Natural killer cell (primary cell): ENCODE measurements at regions not wholly inside any gene's neighbourhood (a gene's known extent, or its start where the extent isn't known, plus 50 kb on each side); places are given as distances from the start of the nearest gene placed in this dataset.

Experiments used
- ATAC-seq, 3 donors: fragments of 150-1000 bp in 2 of 3; fragments of 200-7000 bp in 1 of 3; cut with Tn5 transposase; 1 replicate in 1 of 3; 2 replicates in 2 of 3; pipeline ENCODE4 v1.10.0; 2021; ENCODE audit warnings: mild to moderate bottlenecking in 2 of 3, moderate library complexity in 2 of 3
- DNase-seq, 2 donors: peaks; one replicate each; pipeline versions ENCODE4 v3.0.0 to v3.0.0-alpha.2; 2013 to 2021; ENCODE audit warnings: mixed read lengths in 1 of 2
- H3K27ac ChIP-seq: one replicate; pipeline ENCODE4 v1.5.1; 2013; ENCODE audit warnings: mild to moderate bottlenecking, low read length
- H3K27me3 ChIP-seq: one replicate; pipeline ENCODE4 v1.6.1; 2013; ENCODE audit warnings: low read length; ENCODE audit not compliant: control insufficient read depth, insufficient read depth
- H3K36me3 ChIP-seq: one replicate; pipeline ENCODE4 v1.6.1; 2013; ENCODE audit warnings: low read length; ENCODE audit not compliant: control insufficient read depth, insufficient read depth
- H3K4me1 ChIP-seq: one replicate; pipeline ENCODE4 v1.6.1; 2013; ENCODE audit warnings: low read length; ENCODE audit not compliant: control insufficient read depth, insufficient read depth
- H3K4me3 ChIP-seq: one replicate; pipeline ENCODE4 v1.5.1; 2013; ENCODE audit warnings: low read length
- H3K9me3 ChIP-seq: one replicate; pipeline ENCODE4 v1.6.1; 2013; ENCODE audit warnings: low read length; ENCODE audit not compliant: control insufficient read depth, insufficient read depth
- H3K27ac Mint-ChIP-seq, 2 donors: one replicate each; pipeline ENCODE4 v1.8.0; 2022; ENCODE audit warnings: mild to moderate bottlenecking in 2 of 2, mixed read lengths in 2 of 2, moderate library complexity in 1 of 2
- H3K27me3 Mint-ChIP-seq, 2 donors: one replicate each; pipeline ENCODE4 v1.8.0; 2022; ENCODE audit warnings: low read depth in 2 of 2, mixed read lengths in 2 of 2
- H3K36me3 Mint-ChIP-seq: one replicate; pipeline ENCODE4 v1.8.0; 2022; ENCODE audit warnings: mixed read lengths
- H3K4me1 Mint-ChIP-seq, 2 donors: one replicate each; pipeline ENCODE4 v1.8.0; 2022; ENCODE audit warnings: mixed read lengths in 2 of 2
- H3K4me3 Mint-ChIP-seq: one replicate; pipeline ENCODE4 v1.8.0; 2022; ENCODE audit warnings: mild to moderate bottlenecking, moderate library complexity, mixed read lengths
- H3K9me3 Mint-ChIP-seq, 2 donors: one replicate each; pipeline ENCODE4 v1.8.0; 2022; ENCODE audit warnings: mixed read lengths in 2 of 2
- CTCF ChIP-seq: fragments of 200-600 bp; IDR thresholded peaks from one replicate; pipeline ENCODE4 v1.8.0; 2022; ENCODE audit warnings: antibody characterized with exemption
- WGBS: methylation state at CpG from one replicate; pipeline ENCODE4 v1.1.7; 2013; ENCODE audit warnings: missing lambda C conversion rate; ENCODE audit not compliant: insufficient coverage; 5-methylcytosine and 5-hydroxymethylcytosine counted together
- intact Hi-C: fragments of 100-400 bp; cut with micrococcal nuclease; formaldehyde crosslinking; loops from one replicate; pipeline ENCODE4 v1.14.2; 2022

GRCh38 chr1:218556016-218556415 is 210.9 kb downstream of the TGFB2 start:
- H3K36me3 ChIP-seq, result no peaks in the 10 kb centered on the region
- Mint-ChIP-seq H3K4me1 (no peaks in the 10 kb centered on the region), H3K36me3 (no peaks in the 10 kb centered on the region), H3K4me3 (no peak overlapping the region), H3K27ac (no peak overlapping the region), H3K27me3 (no peaks in the 10 kb centered on the region), H3K9me3 (peaks cover 17 to 20% of the 10 kb centered on the region in 2 donors)
- no peak for TF ChIP-seq CTCF
- no peaks in the 10 kb centered on the region for H3K27me3 ChIP-seq
- H3K4me1 ChIP-seq, result no peaks in the 10 kb centered on the region
- H3K4me3 ChIP-seq, result no peak overlapping the region
- H3K27ac ChIP-seq, result no peak overlapping the region
- ATAC-seq (no peak), DNase-seq (no peak)
- H3K9me3 ChIP-seq, result no peaks in the 10 kb centered on the region
- intact Hi-C loops, result no loop called here

GRCh38 chr1:218557731-218558130 is 212.6 kb downstream of the TGFB2 start:
- no peaks in the 10 kb centered on the region for H3K4me1 Mint-ChIP-seq
- H3K36me3 Mint-ChIP-seq, result no peaks in the 10 kb centered on the region
- ATAC-seq, result no peak
- H3K27me3 ChIP-seq, result no peaks in the 10 kb centered on the region
- H3K27ac Mint-ChIP-seq, result no peak overlapping the region
- H3K9me3 Mint-ChIP-seq, result peaks cover 15 to 20% of the 10 kb centered on the region in 2 donors
- no peak for TF ChIP-seq CTCF
- no peak for DNase-seq
- H3K4me1 ChIP-seq, result no peaks in the 10 kb centered on the region
- intact Hi-C loops, result no loop called here
- no peaks in the 10 kb centered on the region for H3K9me3 ChIP-seq
- no peak overlapping the region for H3K4me3 ChIP-seq
- H3K4me3 Mint-ChIP-seq, result no peak overlapping the region
- no peak overlapping the region for H3K27ac ChIP-seq
- 83% methylated on average over 6 of the region's 6 CpGs for whole genome bisulfite sequencing
- H3K27me3 Mint-ChIP-seq, result no peaks in the 10 kb centered on the region
- no peaks in the 10 kb centered on the region for H3K36me3 ChIP-seq

- WGBS, result 78% methylated on average over 2 of the region's 3 CpGs
- Mint-ChIP-seq H3K27ac (no peak overlapping the region), H3K4me3 (no peak overlapping the region), H3K36me3 (no peaks in the 10 kb centered on the region), H3K27me3 (no peaks in the 10 kb centered on the region), H3K9me3 (peaks cover 12 to 16% of the 10 kb centered on the region in 2 donors), H3K4me1 (no peaks in the 10 kb centered on the region)
- H3K27ac ChIP-seq, result no peak overlapping the region
- no peak for ATAC-seq
- DNase-seq, result no peak
- no peaks in the 10 kb centered on the region for H3K9me3 ChIP-seq
- no peaks in the 10 kb centered on the region for H3K4me1 ChIP-seq
- H3K27me3 ChIP-seq, result no peaks in the 10 kb centered on the region
- H3K36me3 ChIP-seq, result no peaks in the 10 kb centered on the region
- no peak overlapping the region for H3K4me3 ChIP-seq
- intact Hi-C loops, result no loop called here
- TF ChIP-seq CTCF, result no peak
Observed at GRCh38 chr1:218558271-218558810, 213.2 kb downstream of the TGFB2 start.

- no peak overlapping the region for H3K4me3 ChIP-seq
- 82% methylated on average over 1 of the region's 1 CpG for WGBS
- intact Hi-C loops, result no loop called here
- H3K27me3 Mint-ChIP-seq, result no peaks in the 10 kb centered on the region
- H3K4me1 ChIP-seq, result no peaks in the 10 kb centered on the region
- DNase-seq, result no peak
- H3K9me3 ChIP-seq, result no peaks in the 10 kb centered on the region
- H3K27me3 ChIP-seq, result no peaks in the 10 kb centered on the region
- H3K36me3 ChIP-seq, result no peaks in the 10 kb centered on the region
- TF ChIP-seq CTCF, result no peak
- ATAC-seq, result no peak
- no peak overlapping the region for H3K4me3 Mint-ChIP-seq
- no peaks in the 10 kb centered on the region for H3K4me1 Mint-ChIP-seq
- no peak overlapping the region for H3K27ac Mint-ChIP-seq
- no peak overlapping the region for H3K27ac ChIP-seq
- peaks cover 4 to 15% of the 10 kb centered on the region in 2 donors for H3K9me3 Mint-ChIP-seq
- no peaks in the 10 kb centered on the region for H3K36me3 Mint-ChIP-seq
Observed at GRCh38 chr1:218565377-218565776, 220.2 kb downstream of the TGFB2 start.
